Peyer's patch (tissue), 4 donors: ENCODE measurements at regions not wholly inside any gene's neighbourhood (a gene's known extent, or its start where the extent isn't known, plus 50 kb on each side); places are given as distances from the start of the nearest gene placed in this dataset.

Source experiments
- POLR2A ChIP-seq, 2 donors: fragments of 450-650 bp; IDR thresholded peaks; one replicate each; pipeline ENCODE4 v1.5.1; 2017; ENCODE audit warnings: antibody characterized with exemption in 2 of 2, mild to moderate bottlenecking in 2 of 2, moderate library complexity in 2 of 2
- TF ChIP-seq, protein P1 (sequence below), 6 experiments: fragments of 450-650 bp in 4 of 6; fragments of 200-600 bp in 2 of 6; sonication (generic) in 1 of 6; IDR thresholded peaks; one replicate each; pipeline ENCODE4 v1.5.1; 2017 to 2019; ENCODE audit warnings: antibody characterized with exemption in 6 of 6, mild to moderate bottlenecking in 3 of 6, moderate library complexity in 1 of 6

DNA sequence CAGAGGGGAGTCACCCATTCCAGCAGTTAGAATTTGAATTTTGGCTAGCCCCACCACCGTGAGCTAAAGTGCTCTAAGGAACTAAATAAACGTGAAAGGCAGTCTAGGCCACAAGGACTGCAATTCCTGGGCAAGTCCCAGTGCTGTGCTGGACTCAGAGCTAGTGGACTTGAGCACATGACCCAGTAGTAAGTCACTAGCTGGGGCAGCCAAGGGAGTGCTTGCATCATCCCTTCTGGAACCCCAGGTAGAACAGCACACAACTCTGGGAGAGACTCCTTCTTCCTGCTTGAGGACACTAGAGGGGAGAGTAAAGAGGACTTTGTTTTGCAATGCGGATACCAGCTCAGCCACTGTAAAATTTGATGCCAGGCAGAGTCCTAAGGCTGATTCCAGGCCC, 672.2 kb downstream of the CPS1 start:
- TF ChIP-seq, protein P1, sequence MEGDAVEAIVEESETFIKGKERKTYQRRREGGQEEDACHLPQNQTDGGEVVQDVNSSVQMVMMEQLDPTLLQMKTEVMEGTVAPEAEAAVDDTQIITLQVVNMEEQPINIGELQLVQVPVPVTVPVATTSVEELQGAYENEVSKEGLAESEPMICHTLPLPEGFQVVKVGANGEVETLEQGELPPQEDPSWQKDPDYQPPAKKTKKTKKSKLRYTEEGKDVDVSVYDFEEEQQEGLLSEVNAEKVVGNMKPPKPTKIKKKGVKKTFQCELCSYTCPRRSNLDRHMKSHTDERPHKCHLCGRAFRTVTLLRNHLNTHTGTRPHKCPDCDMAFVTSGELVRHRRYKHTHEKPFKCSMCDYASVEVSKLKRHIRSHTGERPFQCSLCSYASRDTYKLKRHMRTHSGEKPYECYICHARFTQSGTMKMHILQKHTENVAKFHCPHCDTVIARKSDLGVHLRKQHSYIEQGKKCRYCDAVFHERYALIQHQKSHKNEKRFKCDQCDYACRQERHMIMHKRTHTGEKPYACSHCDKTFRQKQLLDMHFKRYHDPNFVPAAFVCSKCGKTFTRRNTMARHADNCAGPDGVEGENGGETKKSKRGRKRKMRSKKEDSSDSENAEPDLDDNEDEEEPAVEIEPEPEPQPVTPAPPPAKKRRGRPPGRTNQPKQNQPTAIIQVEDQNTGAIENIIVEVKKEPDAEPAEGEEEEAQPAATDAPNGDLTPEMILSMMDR (IDR thresholded peaks at IDR 0.05) = no peak
- TF ChIP-seq POLR2A (IDR thresholded peaks at IDR 0.05) = no peak
